SJSA1 (cell line): ENCODE measurements at regions not wholly inside any gene's neighbourhood (a gene's known extent, or its start where the extent isn't known, plus 50 kb on each side); places are given as distances from the start of the nearest gene placed in this dataset.
"Not testable (repeated sequence)": the region's sequence is repeated elsewhere in the genome, so short reads cannot be mapped to it uniquely, and the experiment has no call there.

Source experiments
- DNase-seq, 2 experiments: peaks; one replicate each; pipeline ENCODE4 v3.0.0-alpha.2; 2015 to 2020; ENCODE audit warnings: low spot score in 2 of 2, low read depth in 1 of 2
- H3K27ac ChIP-seq: fragments of 250-450 bp; sonication (Bioruptor Pico); 2 replicates; pipeline ENCODE4 v1.5.1; 2020; ENCODE audit warnings: mild to moderate bottlenecking, moderate library complexity
- H3K27me3 ChIP-seq: fragments of 250-450 bp; sonication (Bioruptor Pico); replicated peaks from 2 replicates; pipeline ENCODE4 v1.5.1; 2020; ENCODE audit warnings: mild to moderate bottlenecking, moderate library complexity
- H3K36me3 ChIP-seq: fragments of 250-450 bp; sonication (Bioruptor Pico); 2 replicates; pipeline ENCODE4 v1.5.1; 2020; ENCODE audit warnings: mild to moderate bottlenecking
- H3K4me1 ChIP-seq: fragments of 250-450 bp; sonication (Bioruptor Pico); replicated peaks from 2 replicates; pipeline ENCODE4 v1.6.1; 2021; ENCODE audit warnings: mild to moderate bottlenecking
- H3K4me3 ChIP-seq: fragments of 250-450 bp; sonication (Bioruptor Pico); 2 replicates; pipeline ENCODE4 v1.5.1; 2020; ENCODE audit warnings: mild to moderate bottlenecking
- H3K9me3 ChIP-seq: fragments of 250-450 bp; sonication (Bioruptor Pico); replicated peaks from 2 replicates; pipeline ENCODE4 v1.5.1; 2020; ENCODE audit warnings: mild to moderate bottlenecking

- no peak for DNase-seq
- no peaks in the 10 kb centered on the region; the same call in 1 of the 2 replicates for H3K9me3 ChIP-seq
- no peaks in the 10 kb centered on the region for H3K4me1 ChIP-seq
- H3K4me3 ChIP-seq = no peak overlapping the region
- H3K36me3 ChIP-seq = no peaks in the 10 kb centered on the region
- H3K27ac ChIP-seq = no peak overlapping the region
- no peaks in the 10 kb centered on the region for H3K27me3 ChIP-seq
These were observed 75.4 kb upstream of the ADRB2 start for GRCh38 chr5:148751025-148751424.

- not testable (repeated sequence) for H3K4me1 ChIP-seq, H3K36me3 ChIP-seq, DNase-seq, H3K27me3 ChIP-seq, H3K27ac ChIP-seq, H3K4me3 ChIP-seq, H3K9me3 ChIP-seq
These were observed 74.0 kb upstream of the ADRB2 start for GRCh38 chr5:148752375-148752774.

- Histone ChIP-seq H3K36me3 (no peaks in the 10 kb centered on the region), H3K27me3 (no peaks in the 10 kb centered on the region), H3K4me3 (no peak overlapping the region), H3K9me3 (no peaks in the 10 kb centered on the region; the same call in 1 of the 2 replicates), H3K27ac (no peak overlapping the region), H3K4me1 (no peaks in the 10 kb centered on the region)
- DNase-seq = no peak
These were observed 67.3 kb upstream of the ADRB2 start for GRCh38 chr5:148759101-148759500.

GRCh38 chr5:148760945-148761638 is 65.3 kb upstream of the ADRB2 start:
- no peaks in the 10 kb centered on the region for H3K9me3 ChIP-seq
- no peak for DNase-seq
- H3K4me3 ChIP-seq = no peak overlapping the region
- H3K27ac ChIP-seq = no peak overlapping the region
- H3K4me1 ChIP-seq = no peaks in the 10 kb centered on the region
- H3K36me3 ChIP-seq = no peaks in the 10 kb centered on the region
- no peaks in the 10 kb centered on the region for H3K27me3 ChIP-seq

- Histone ChIP-seq H3K9me3 (no peaks in the 10 kb centered on the region), H3K27ac (no peak overlapping the region), H3K27me3 (no peaks in the 10 kb centered on the region), H3K36me3 (no peaks in the 10 kb centered on the region), H3K4me1 (no peaks in the 10 kb centered on the region), H3K4me3 (no peak overlapping the region)
- no peak for DNase-seq
These were observed 62.4 kb upstream of the ADRB2 start for GRCh38 chr5:148763996-148764395.

- Histone ChIP-seq H3K4me3 (no peak overlapping the region), H3K27me3 (no peaks in the 10 kb centered on the region), H3K36me3 (no peaks in the 10 kb centered on the region), H3K4me1 (no peaks in the 10 kb centered on the region), H3K27ac (no peak overlapping the region), H3K9me3 (no peaks in the 10 kb centered on the region)
- no peak for DNase-seq
These were observed 61.4 kb upstream of the ADRB2 start for GRCh38 chr5:148765061-148765460.

GRCh38 chr5:148768806-148769415 is 57.5 kb upstream of the ADRB2 start:
- no peak for DNase-seq
- Histone ChIP-seq H3K4me3 (no peak overlapping the region), H3K27ac (no peak overlapping the region), H3K36me3 (no peaks in the 10 kb centered on the region), H3K4me1 (no peaks in the 10 kb centered on the region), H3K27me3 (no peaks in the 10 kb centered on the region), H3K9me3 (no peaks in the 10 kb centered on the region)

GRCh38 chr5:148769941-148770340 is 56.5 kb upstream of the ADRB2 start:
- Histone ChIP-seq H3K27ac (no peak overlapping the region), H3K4me3 (no peak overlapping the region), H3K9me3 (no peaks in the 10 kb centered on the region), H3K36me3 (no peaks in the 10 kb centered on the region), H3K27me3 (no peaks in the 10 kb centered on the region), H3K4me1 (no peaks in the 10 kb centered on the region)
- no peak for DNase-seq

- Histone ChIP-seq H3K36me3 (no peaks in the 10 kb centered on the region), H3K27ac (no peak overlapping the region), H3K4me3 (no peak overlapping the region), H3K27me3 (no peaks in the 10 kb centered on the region; the same call in 1 of the 2 replicates), H3K4me1 (peaks cover 19% of the 10 kb centered on the region), H3K9me3 (no peaks in the 10 kb centered on the region)
- DNase-seq = no peak
These were observed 52.1 kb upstream of the ADRB2 start for GRCh38 chr5:148774313-148774712.

GRCh38 chr5:148776261-148776660 is 50.1 kb upstream of the ADRB2 start:
- H3K4me1 ChIP-seq = peaks cover 19% of the 10 kb centered on the region
- peak overlapping the region; percentile 31; the same call in 1 of the 2 replicates for H3K27ac ChIP-seq
- H3K27me3 ChIP-seq = no peaks in the 10 kb centered on the region; the same call in 1 of the 2 replicates
- no peaks in the 10 kb centered on the region for H3K36me3 ChIP-seq
- H3K9me3 ChIP-seq = no peaks in the 10 kb centered on the region
- no peak for DNase-seq
- H3K4me3 ChIP-seq = no peak overlapping the region
